Prostate gland (tissue), 2 donors: ENCODE measurements at regions not wholly inside any gene's neighbourhood (a gene's known extent, or its start where the extent isn't known, plus 50 kb on each side); places are given as distances from the start of the nearest gene placed in this dataset.

Source experiments
- DNase-seq: peaks from one replicate; pipeline ENCODE4 v3.0.0-alpha.2; 2019; ENCODE audit warnings: low spot score
- H3K27ac ChIP-seq, 2 donors: fragments of 200-600 bp; sonication (generic); 2 replicates each; pipeline ENCODE4 v1.5.1; 2017 to 2019
- H3K27me3 ChIP-seq: fragments of 200-600 bp; sonication (generic); replicated peaks from 2 replicates; pipeline ENCODE4 v1.5.1; 2019; ENCODE audit not compliant: insufficient read depth
- H3K36me3 ChIP-seq, 2 donors: fragments of 200-600 bp; sonication (generic); 1 replicate in 1 of 2; 2 replicates in 1 of 2; pipeline versions ENCODE4 v1.5.1 to v1.8.1; 2017 to 2019
- H3K4me1 ChIP-seq: fragments of 200-600 bp; sonication (generic); replicated peaks from 2 replicates; pipeline ENCODE4 v1.5.1; 2019
- H3K4me3 ChIP-seq, 2 donors: fragments of 200-600 bp; sonication (generic); 2 replicates each; pipeline ENCODE4 v1.5.1; 2017 to 2019
- H3K9me3 ChIP-seq: fragments of 200-600 bp; sonication (generic); 2 replicates; pipeline ENCODE4 v1.5.1; 2017
- POLR2A ChIP-seq: fragments of 450-650 bp; IDR thresholded peaks from one replicate; pipeline ENCODE4 v1.6.1; 2016; ENCODE audit warnings: antibody characterized with exemption, mild to moderate bottlenecking
- POLR2AphosphoS5 ChIP-seq: sonication (generic); formaldehyde crosslinking; IDR thresholded peaks from one replicate; pipeline ENCODE4 v1.6.1; 2017; ENCODE audit warnings: antibody characterized with exemption
- WGBS: methylation state at CpG from one replicate; pipeline ENCODE4 v1.1.5; 2018; 5-methylcytosine and 5-hydroxymethylcytosine counted together
- intact Hi-C: fragments of 100-400 bp; cut with DNase I; formaldehyde crosslinking; loops from one replicate; pipeline ENCODE4 v1.14.2; 2022
- TF ChIP-seq, protein P1 (sequence below), 4 experiments: fragments of 200-600 bp in 2 of 4; fragments of 450-650 bp in 2 of 4; sonication (generic) in 2 of 4; IDR thresholded peaks; 1 replicate in 3 of 4; 2 replicates in 1 of 4; pipeline ENCODE4 v1.5.1; 2016 to 2019; ENCODE audit warnings: antibody characterized with exemption in 4 of 4, mild to moderate bottlenecking in 2 of 4, moderate library complexity in 2 of 4

DNA sequence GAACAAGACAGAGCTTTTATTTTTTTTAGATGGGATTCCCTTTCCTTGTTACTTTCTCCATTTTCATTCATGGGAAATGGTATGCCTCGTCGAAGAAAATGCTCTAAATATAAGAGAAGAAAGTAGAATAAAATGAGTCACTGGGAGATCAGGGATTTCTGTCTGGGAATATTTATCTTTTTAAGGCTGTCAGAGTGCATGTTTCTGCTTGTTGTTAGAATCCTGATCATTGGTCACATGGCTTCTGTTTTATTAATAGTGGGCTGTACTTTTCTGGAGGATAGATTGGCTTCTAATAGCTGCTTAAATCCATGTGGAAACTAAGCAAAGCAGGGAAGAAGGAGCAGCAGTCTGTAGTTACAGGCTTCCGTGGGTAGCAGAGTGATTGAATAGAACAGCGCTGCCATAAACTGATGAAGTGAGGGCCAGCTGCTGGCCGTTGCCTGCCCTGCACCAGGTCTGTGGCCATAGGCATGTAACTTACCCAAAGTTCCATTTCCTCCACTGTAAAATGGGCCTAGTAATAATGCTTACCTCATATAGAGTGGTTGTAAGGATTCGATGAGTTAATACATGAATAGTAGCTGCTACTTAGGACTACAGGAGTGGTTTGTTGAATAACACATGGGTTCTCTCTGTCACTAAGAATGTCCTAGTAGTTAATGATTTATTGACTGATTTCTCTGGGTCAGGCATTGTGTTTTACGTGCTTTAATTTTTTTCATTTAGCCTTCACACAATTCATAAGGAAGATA lies 289.9 kb downstream of the SATB1 start:
- WGBS = 74% methylated on average over 7 of the region's 7 CpGs
- Histone ChIP-seq H3K4me1 (no peaks in the 10 kb centered on the region), H3K27me3 (no peaks in the 10 kb centered on the region), H3K9me3 (no peaks in the 10 kb centered on the region), H3K36me3 (no peaks in the 10 kb centered on the region), H3K4me3 (no peak overlapping the region), H3K27ac (no peak overlapping the region)
- DNase-seq = no peak
- intact Hi-C loops = no loop called here
- no peak for TF ChIP-seq POLR2A
- TF ChIP-seq, protein P1, sequence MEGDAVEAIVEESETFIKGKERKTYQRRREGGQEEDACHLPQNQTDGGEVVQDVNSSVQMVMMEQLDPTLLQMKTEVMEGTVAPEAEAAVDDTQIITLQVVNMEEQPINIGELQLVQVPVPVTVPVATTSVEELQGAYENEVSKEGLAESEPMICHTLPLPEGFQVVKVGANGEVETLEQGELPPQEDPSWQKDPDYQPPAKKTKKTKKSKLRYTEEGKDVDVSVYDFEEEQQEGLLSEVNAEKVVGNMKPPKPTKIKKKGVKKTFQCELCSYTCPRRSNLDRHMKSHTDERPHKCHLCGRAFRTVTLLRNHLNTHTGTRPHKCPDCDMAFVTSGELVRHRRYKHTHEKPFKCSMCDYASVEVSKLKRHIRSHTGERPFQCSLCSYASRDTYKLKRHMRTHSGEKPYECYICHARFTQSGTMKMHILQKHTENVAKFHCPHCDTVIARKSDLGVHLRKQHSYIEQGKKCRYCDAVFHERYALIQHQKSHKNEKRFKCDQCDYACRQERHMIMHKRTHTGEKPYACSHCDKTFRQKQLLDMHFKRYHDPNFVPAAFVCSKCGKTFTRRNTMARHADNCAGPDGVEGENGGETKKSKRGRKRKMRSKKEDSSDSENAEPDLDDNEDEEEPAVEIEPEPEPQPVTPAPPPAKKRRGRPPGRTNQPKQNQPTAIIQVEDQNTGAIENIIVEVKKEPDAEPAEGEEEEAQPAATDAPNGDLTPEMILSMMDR (IDR thresholded peaks at IDR 0.05) = no peak
- TF ChIP-seq POLR2AphosphoS5 = no peak

DNA sequence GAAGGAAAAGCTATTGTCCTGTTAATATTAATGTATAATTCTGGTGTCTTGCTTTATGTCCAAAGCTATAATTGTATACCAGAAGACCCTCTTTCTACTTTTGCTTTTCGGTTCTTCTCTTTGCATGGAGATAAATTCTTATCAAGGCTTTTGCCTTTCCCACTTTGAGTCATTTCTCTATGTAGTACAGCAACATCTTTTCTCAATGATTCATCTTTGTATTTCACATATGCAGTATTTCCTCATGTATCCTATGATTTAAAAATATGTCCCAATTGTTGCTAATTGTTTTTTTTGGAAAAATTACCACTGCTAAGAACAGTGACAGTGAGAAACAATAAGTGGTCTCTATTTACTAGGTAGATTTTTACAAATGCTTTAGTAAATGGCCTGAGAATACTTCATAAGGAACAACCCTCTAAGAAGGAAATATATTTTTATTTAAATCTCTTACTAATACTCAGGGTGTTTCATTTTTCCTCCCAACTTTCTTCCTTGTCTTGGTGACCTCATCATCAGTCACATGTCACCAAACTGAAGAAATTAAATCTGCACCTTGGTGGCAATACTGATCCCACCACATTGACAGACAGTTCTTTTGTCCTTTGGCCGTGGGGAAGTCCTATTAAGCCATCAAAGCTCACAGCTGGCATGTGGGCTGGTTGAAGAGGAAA lies 290.6 kb downstream of the SATB1 start:
- intact Hi-C loops = no loop called here
- no peak for TF ChIP-seq POLR2AphosphoS5
- TF ChIP-seq POLR2A = no peak
- TF ChIP-seq, protein P1 (IDR thresholded peaks at IDR 0.05) = no peak
- H3K27me3 ChIP-seq = no peaks in the 10 kb centered on the region
- 59% methylated on average over 2 of the region's 2 CpGs for WGBS
- no peak overlapping the region for H3K27ac ChIP-seq
- no peak for DNase-seq
- H3K4me1 ChIP-seq = no peaks in the 10 kb centered on the region
- no peaks in the 10 kb centered on the region for H3K36me3 ChIP-seq
- H3K9me3 ChIP-seq = no peaks in the 10 kb centered on the region
- no peak overlapping the region for H3K4me3 ChIP-seq

DNA sequence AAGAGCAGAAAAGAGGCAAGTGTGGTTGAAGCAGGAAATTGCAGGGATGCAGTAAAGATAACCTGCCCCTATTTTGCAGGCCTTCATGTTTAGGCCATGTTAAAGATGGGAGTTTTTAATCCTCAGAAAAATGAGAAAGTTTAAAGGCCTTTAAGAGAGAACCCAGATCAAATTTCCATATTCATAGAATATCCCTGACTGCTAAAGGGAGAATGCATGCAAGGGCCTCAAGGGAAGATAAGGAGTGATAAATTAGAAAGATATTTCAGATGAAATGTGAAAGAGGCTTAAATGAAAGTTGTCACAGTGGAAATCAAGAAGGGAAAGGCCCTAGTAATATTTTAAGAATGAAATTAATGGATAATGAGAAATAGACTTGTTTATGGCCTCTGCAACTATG lies 292.1 kb downstream of the SATB1 start:
- DNase-seq = no peak
- H3K4me1 ChIP-seq = no peaks in the 10 kb centered on the region
- TF ChIP-seq, protein P1 (IDR thresholded peaks at IDR 0.05) = no peak
- TF ChIP-seq POLR2A = no peak
- no peak for TF ChIP-seq POLR2AphosphoS5
- H3K9me3 ChIP-seq = no peaks in the 10 kb centered on the region
- H3K36me3 ChIP-seq = no peaks in the 10 kb centered on the region
- no peak overlapping the region for H3K4me3 ChIP-seq
- intact Hi-C loops = no loop called here
- no peaks in the 10 kb centered on the region for H3K27me3 ChIP-seq
- no peak overlapping the region for H3K27ac ChIP-seq

DNA sequence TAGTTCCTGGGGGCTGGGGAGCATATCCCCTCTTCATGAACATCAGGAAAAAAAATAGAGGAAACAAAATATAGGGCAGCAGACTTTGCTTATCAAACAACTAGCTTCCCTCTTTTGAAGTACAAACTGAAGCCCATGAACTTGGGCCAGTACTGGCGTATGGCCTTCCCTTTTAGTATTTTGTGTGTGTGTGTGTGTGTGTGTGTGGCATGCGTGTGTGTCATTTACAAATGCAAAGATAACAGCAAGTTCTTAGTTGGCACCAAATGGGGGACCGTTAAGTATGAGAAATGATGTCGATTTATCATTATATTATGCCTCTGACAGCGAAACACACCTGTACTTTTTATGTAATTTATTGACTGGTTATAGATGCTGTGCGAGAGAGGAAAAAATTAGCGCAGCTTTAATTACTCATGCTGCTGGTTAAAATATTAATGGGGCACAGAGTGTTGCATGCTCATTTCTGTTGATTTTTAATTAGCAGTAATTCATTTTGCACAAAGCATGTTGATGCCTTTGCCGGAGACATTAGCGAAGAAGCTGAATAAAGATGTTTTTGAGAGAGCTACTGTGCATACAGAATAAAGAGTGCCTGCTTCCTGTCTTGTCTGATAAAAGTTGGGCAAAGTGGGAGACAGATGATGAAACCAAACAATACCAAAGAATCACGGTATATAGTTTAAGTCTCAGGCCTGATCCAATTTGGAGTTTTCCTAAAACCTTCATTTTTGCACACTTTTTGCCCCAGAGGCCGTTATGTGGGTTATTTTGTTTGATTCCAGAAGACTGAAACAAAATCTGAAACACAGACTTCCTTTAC lies 297.1 kb downstream of the SATB1 start:
- H3K4me3 ChIP-seq = no peak overlapping the region
- whole genome bisulfite sequencing = 83% methylated on average over 11 of the region's 11 CpGs
- no peaks in the 10 kb centered on the region for H3K36me3 ChIP-seq
- intact Hi-C loops = no loop called here
- TF ChIP-seq, protein P1 (IDR thresholded peaks at IDR 0.05) = no peak
- TF ChIP-seq POLR2AphosphoS5 (no peak), POLR2A (no peak)
- no peaks in the 10 kb centered on the region for H3K9me3 ChIP-seq
- no peak overlapping the region for H3K27ac ChIP-seq
- no peaks in the 10 kb centered on the region for H3K27me3 ChIP-seq
- H3K4me1 ChIP-seq = no peaks in the 10 kb centered on the region
- no peak for DNase-seq
